GM12891 (cell line): ENCODE measurements at regions not wholly inside any gene's neighbourhood (a gene's known extent, or its start where the extent isn't known, plus 50 kb on each side); places are given as distances from the start of the nearest gene placed in this dataset.

Experiments
- POLR2A ChIP-seq: IDR thresholded peaks from 2 replicates; pipeline ENCODE4 v1.6.1; 2011; ENCODE audit warnings: low read depth, low read length, control low read depth
- POLR2AphosphoS5 ChIP-seq: IDR thresholded peaks from 2 replicates; pipeline ENCODE4 v1.6.1; 2011; ENCODE audit warnings: low read depth, low read length, control low read depth
- TAF1 ChIP-seq: IDR thresholded peaks from 2 replicates; pipeline ENCODE4 v1.6.1; 2011; ENCODE audit warnings: low read depth, low read length, control low read depth

GRCh38 chr2:207257251-207258250, 91.8 kb upstream of the KLF7 start:
- TF ChIP-seq POLR2A = no peak
- TF ChIP-seq POLR2AphosphoS5 = no peak
- no peak for TF ChIP-seq TAF1
